ENCODE measurements at regions not wholly inside any gene's neighbourhood (a gene's known extent, or its start where the extent isn't known, plus 50 kb on each side); places are given as distances from the start of the nearest gene placed in this dataset.

- in situ Hi-C loops (cut with HindIII; ENCODE audit: low pct_ligation_motif_present, low sequenced_read_pairs): no loop called here
- DNase-seq: no peak
- Histone ChIP-seq H3K27ac (no peak overlapping the region), H3K36me3 (replicated peaks) (no peaks in the 10 kb centered on the region), H3K27me3 (replicated peaks) (no peaks in the 10 kb centered on the region), H3K4me3 (ENCODE audit: low read depth, low read length) (no peak overlapping the region)
- TF ChIP-seq CTCF (IDR thresholded peaks at IDR 0.05; ENCODE audit: low read depth, low read length, missing control alignments): no peak
Observed at GRCh38 chr11:70705097-70705496, 306.8 kb downstream of the CTTN start.

- H3K36me3 ChIP-seq (replicated peaks): no peaks in the 10 kb centered on the region
- H3K4me3 ChIP-seq (ENCODE audit: low read depth, low read length): no peak overlapping the region
- H3K27ac ChIP-seq: no peak overlapping the region
- H3K27me3 ChIP-seq (replicated peaks): no peaks in the 10 kb centered on the region
- DNase-seq: no peak
- no peak for TF ChIP-seq CTCF (IDR thresholded peaks at IDR 0.05; ENCODE audit: low read depth, low read length, missing control alignments)
- in situ Hi-C loops (cut with HindIII; ENCODE audit: low pct_ligation_motif_present, low sequenced_read_pairs): no loop called here
Observed at GRCh38 chr11:70705930-70706329, 307.6 kb downstream of the CTTN start.

- H3K4me3 ChIP-seq (ENCODE audit: low read depth, low read length): no peak overlapping the region
- H3K27me3 ChIP-seq (replicated peaks): no peaks in the 10 kb centered on the region
- no peak for TF ChIP-seq CTCF (IDR thresholded peaks at IDR 0.05; ENCODE audit: low read depth, low read length, missing control alignments)
- no peak for DNase-seq
- H3K27ac ChIP-seq: no peak overlapping the region
- no peaks in the 10 kb centered on the region for H3K36me3 ChIP-seq (replicated peaks)
- in situ Hi-C loops (cut with HindIII; ENCODE audit: low pct_ligation_motif_present, low sequenced_read_pairs): no loop called here
Observed at GRCh38 chr11:70707821-70708220, 309.5 kb downstream of the CTTN start.

- no peak for TF ChIP-seq CTCF (IDR thresholded peaks at IDR 0.05; ENCODE audit: low read depth, low read length, missing control alignments)
- DNase-seq: no peak
- H3K27ac ChIP-seq: no peak overlapping the region
- no peaks in the 10 kb centered on the region for H3K36me3 ChIP-seq (replicated peaks)
- in situ Hi-C loops (cut with HindIII; ENCODE audit: low pct_ligation_motif_present, low sequenced_read_pairs): no loop called here
- no peak overlapping the region for H3K4me3 ChIP-seq (ENCODE audit: low read depth, low read length)
- no peaks in the 10 kb centered on the region for H3K27me3 ChIP-seq (replicated peaks)
Observed at GRCh38 chr11:70709596-70709995, 311.3 kb downstream of the CTTN start.

GRCh38 chr11:70710192-70710591, 311.9 kb downstream of the CTTN start:
- Histone ChIP-seq H3K4me3 (ENCODE audit: low read depth, low read length) (no peak overlapping the region), H3K36me3 (replicated peaks) (no peaks in the 10 kb centered on the region), H3K27ac (no peak overlapping the region), H3K27me3 (replicated peaks) (no peaks in the 10 kb centered on the region)
- in situ Hi-C loops (cut with HindIII; ENCODE audit: low pct_ligation_motif_present, low sequenced_read_pairs): no loop called here
- no peak for TF ChIP-seq CTCF (IDR thresholded peaks at IDR 0.05; ENCODE audit: low read depth, low read length, missing control alignments)
- no peak for DNase-seq

GRCh38 chr11:70710601-70711000, 312.3 kb downstream of the CTTN start:
- Histone ChIP-seq H3K27me3 (replicated peaks) (no peaks in the 10 kb centered on the region), H3K4me3 (ENCODE audit: low read depth, low read length) (no peak overlapping the region), H3K27ac (no peak overlapping the region), H3K36me3 (replicated peaks) (no peaks in the 10 kb centered on the region)
- TF ChIP-seq CTCF (IDR thresholded peaks at IDR 0.05; ENCODE audit: low read depth, low read length, missing control alignments): no peak
- in situ Hi-C loops (cut with HindIII; ENCODE audit: low pct_ligation_motif_present, low sequenced_read_pairs): no loop called here
- no peak for DNase-seq
